Caco-2 (cell line): ENCODE measurements at regions not wholly inside any gene's neighbourhood (a gene's known extent, or its start where the extent isn't known, plus 50 kb on each side); places are given as distances from the start of the nearest gene placed in this dataset.

Experiments
- BruUV-seq: library from RNA; stranded (reverse); fragments of 400-500 nt; replicated peaks from 2 replicates; lab custom pipeline; 2021; lab: Mats Ljungman, UMichigan
- CTCF ChIA-PET: fragments of 300-600 bp; sonication (Branson Sonifier 250); formaldehyde crosslinking; loops from one replicate; lab custom pipeline; 2022; ENCODE audit warnings: antibody characterized with exemption; lab: Charles Lee
- POLR2A ChIA-PET: fragments of 300-600 bp; sonication (Branson Sonifier 250); formaldehyde crosslinking; loops from one replicate; lab custom pipeline; 2022; ENCODE audit warnings: antibody characterized with exemption; lab: Charles Lee
- DNase-seq, 2 experiments: peaks; one replicate each; pipeline versions ENCODE4 v3.0.0 to v3.0.0-alpha.2; 2020 to 2022
- H3K27me3 ChIP-seq: replicated peaks from 2 replicates; pipeline ENCODE4 v1.6.0; 2011; ENCODE audit warnings: low read length; ENCODE audit not compliant: control insufficient read depth, insufficient read depth
- H3K36me3 ChIP-seq: 2 replicates; pipeline ENCODE4 v1.5.1; 2011; ENCODE audit warnings: low read length; ENCODE audit not compliant: control insufficient read depth, insufficient read depth
- H3K4me1 ChIP-seq: fragments of 250-450 bp; sonication (Bioruptor Pico); 2 replicates; pipeline ENCODE4 v1.5.1; 2020; ENCODE audit warnings: mild to moderate bottlenecking
- H3K4me3 ChIP-seq: 2 replicates; pipeline ENCODE4 v1.5.1; 2011; ENCODE audit warnings: low read depth, mild to moderate bottlenecking, control low read depth, low read length
- H3K9me3 ChIP-seq: fragments of 250-450 bp; sonication (Bioruptor Pico); 2 replicates; pipeline ENCODE4 v1.5.1; 2020; ENCODE audit warnings: mild to moderate bottlenecking, moderate library complexity
- H3K27ac Mint-ChIP-seq: one replicate; pipeline ENCODE4 v1.8.0; 2022; ENCODE audit warnings: mixed read lengths; ENCODE audit not compliant: unreplicated experiment
- H3K27me3 Mint-ChIP-seq: one replicate; pipeline ENCODE4 v1.8.0; 2022; ENCODE audit warnings: mixed read lengths; ENCODE audit not compliant: insufficient read depth, unreplicated experiment
- H3K36me3 Mint-ChIP-seq: one replicate; pipeline ENCODE4 v1.8.0; 2022; ENCODE audit warnings: mild to moderate bottlenecking, mixed read lengths; ENCODE audit not compliant: insufficient read depth, unreplicated experiment
- H3K4me1 Mint-ChIP-seq: one replicate; pipeline ENCODE4 v1.8.0; 2022; ENCODE audit warnings: low read depth, mixed read lengths; ENCODE audit not compliant: unreplicated experiment
- H3K4me3 Mint-ChIP-seq: one replicate; pipeline ENCODE4 v1.8.0; 2022; ENCODE audit warnings: mild to moderate bottlenecking, moderate library complexity, mixed read lengths; ENCODE audit not compliant: unreplicated experiment
- H3K9me3 Mint-ChIP-seq: one replicate; pipeline ENCODE4 v1.8.0; 2022; ENCODE audit warnings: mixed read lengths; ENCODE audit not compliant: unreplicated experiment
- intact Hi-C: fragments of 100-400 bp; cut with micrococcal nuclease; formaldehyde crosslinking; loops from one replicate; pipeline ENCODE4 v1.10.0; 2022; ENCODE audit not compliant: unreplicated experiment
- TF ChIP-seq, protein P1 (sequence below), 2 experiments: fragments of 200-600 bp in 1 of 2; IDR thresholded peaks; 1 replicate in 1 of 2; 2 replicates in 1 of 2; pipeline versions ENCODE4 v1.5.1 to v1.8.0; 2011 to 2022; ENCODE audit warnings: antibody characterized with exemption in 1 of 2, control low read depth in 1 of 2, inconsistent platforms in 1 of 2, low read depth in 1 of 2, low read length in 1 of 2, mild to moderate bottlenecking in 1 of 2, moderate library complexity in 1 of 2; ENCODE audit not compliant: insufficient read depth in 1 of 2, severe bottlenecking in 1 of 2, unreplicated experiment in 1 of 2

DNA sequence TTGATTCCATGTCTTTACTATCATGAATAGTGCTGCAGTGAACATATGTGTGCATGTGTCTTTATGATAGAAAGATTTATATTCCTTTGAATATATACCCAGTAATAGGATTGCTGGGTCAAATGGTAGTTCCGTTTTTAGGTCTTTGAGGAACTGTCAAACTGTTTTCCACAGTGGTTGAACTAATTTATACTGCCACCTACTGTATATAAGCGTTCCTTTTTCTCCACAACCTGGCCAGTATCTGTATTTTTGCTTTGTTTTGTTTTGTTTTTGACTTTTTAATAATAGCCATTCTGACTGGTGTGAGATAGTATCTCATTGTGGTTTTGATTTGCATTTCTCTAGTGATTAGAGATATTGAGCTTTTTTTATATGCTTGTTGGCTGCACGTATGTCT, 641.6 kb downstream of the SUCLG1 start:
- Histone ChIP-seq H3K9me3 (no peaks in the 10 kb centered on the region), H3K4me1 (peaks cover 7% of the 10 kb centered on the region), H3K4me3 (no peak overlapping the region), H3K36me3 (no peaks in the 10 kb centered on the region), H3K27me3 (no peaks in the 10 kb centered on the region)
- POLR2A ChIA-PET: no interaction called here
- H3K36me3 Mint-ChIP-seq: no peaks in the 10 kb centered on the region
- H3K9me3 Mint-ChIP-seq: no peaks in the 10 kb centered on the region
- intact Hi-C loops: loop anchor here (5.0 kb wide), 1 partner anchor 230 kb away; no protein-coding TSS in a partner anchor
- no peak for DNase-seq
- CTCF ChIA-PET: no interaction called here
- no TSS peak for BruUV-seq
- H3K4me3 Mint-ChIP-seq: no peak overlapping the region
- H3K4me1 Mint-ChIP-seq: peaks cover 9% of the 10 kb centered on the region
- H3K27me3 Mint-ChIP-seq: no peaks in the 10 kb centered on the region
- no peak overlapping the region for H3K27ac Mint-ChIP-seq
- TF ChIP-seq, protein P1, sequence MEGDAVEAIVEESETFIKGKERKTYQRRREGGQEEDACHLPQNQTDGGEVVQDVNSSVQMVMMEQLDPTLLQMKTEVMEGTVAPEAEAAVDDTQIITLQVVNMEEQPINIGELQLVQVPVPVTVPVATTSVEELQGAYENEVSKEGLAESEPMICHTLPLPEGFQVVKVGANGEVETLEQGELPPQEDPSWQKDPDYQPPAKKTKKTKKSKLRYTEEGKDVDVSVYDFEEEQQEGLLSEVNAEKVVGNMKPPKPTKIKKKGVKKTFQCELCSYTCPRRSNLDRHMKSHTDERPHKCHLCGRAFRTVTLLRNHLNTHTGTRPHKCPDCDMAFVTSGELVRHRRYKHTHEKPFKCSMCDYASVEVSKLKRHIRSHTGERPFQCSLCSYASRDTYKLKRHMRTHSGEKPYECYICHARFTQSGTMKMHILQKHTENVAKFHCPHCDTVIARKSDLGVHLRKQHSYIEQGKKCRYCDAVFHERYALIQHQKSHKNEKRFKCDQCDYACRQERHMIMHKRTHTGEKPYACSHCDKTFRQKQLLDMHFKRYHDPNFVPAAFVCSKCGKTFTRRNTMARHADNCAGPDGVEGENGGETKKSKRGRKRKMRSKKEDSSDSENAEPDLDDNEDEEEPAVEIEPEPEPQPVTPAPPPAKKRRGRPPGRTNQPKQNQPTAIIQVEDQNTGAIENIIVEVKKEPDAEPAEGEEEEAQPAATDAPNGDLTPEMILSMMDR (IDR thresholded peaks at IDR 0.05; ENCODE audit: insufficient read depth in 1 of 2, low read depth in 1 of 2, low read length in 1 of 2, severe bottlenecking in 1 of 2, unreplicated experiment in 1 of 2): peak in 1 of 2 experiments; percentile 9

DNA sequence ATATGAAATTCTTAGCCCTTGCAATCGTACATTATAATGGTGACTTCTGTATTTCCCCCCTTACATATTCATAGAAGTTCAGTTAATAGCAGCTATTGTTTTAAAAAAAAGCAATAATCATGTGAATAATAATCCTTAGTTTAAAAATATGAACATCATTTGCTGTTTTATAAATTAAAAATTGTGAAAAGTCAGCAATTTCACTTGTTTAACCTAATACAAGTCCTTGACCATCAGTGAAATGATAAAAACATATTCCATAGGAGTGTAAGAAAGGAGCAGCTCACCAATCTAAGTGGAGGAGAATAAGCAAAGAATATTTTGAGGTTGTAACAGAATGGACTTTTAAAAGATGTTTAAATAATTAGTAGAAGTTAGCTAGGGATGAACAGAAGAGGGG, 650.2 kb downstream of the SUCLG1 start:
- no peaks in the 10 kb centered on the region for H3K9me3 Mint-ChIP-seq
- CTCF ChIA-PET: no interaction called here
- no peak overlapping the region for H3K4me3 Mint-ChIP-seq
- BruUV-seq: no TSS peak
- Histone ChIP-seq H3K9me3 (no peaks in the 10 kb centered on the region), H3K27me3 (no peaks in the 10 kb centered on the region), H3K4me1 (no peaks in the 10 kb centered on the region), H3K36me3 (no peaks in the 10 kb centered on the region), H3K4me3 (no peak overlapping the region)
- no peak overlapping the region for H3K27ac Mint-ChIP-seq
- TF ChIP-seq, protein P1 (IDR thresholded peaks at IDR 0.05; ENCODE audit: insufficient read depth in 1 of 2, low read depth in 1 of 2, low read length in 1 of 2, severe bottlenecking in 1 of 2, unreplicated experiment in 1 of 2): no peak
- H3K36me3 Mint-ChIP-seq: no peaks in the 10 kb centered on the region
- H3K4me1 Mint-ChIP-seq: no peaks in the 10 kb centered on the region
- DNase-seq: no peak
- POLR2A ChIA-PET: no interaction called here
- no peaks in the 10 kb centered on the region for H3K27me3 Mint-ChIP-seq
- intact Hi-C loops: no loop called here

DNA sequence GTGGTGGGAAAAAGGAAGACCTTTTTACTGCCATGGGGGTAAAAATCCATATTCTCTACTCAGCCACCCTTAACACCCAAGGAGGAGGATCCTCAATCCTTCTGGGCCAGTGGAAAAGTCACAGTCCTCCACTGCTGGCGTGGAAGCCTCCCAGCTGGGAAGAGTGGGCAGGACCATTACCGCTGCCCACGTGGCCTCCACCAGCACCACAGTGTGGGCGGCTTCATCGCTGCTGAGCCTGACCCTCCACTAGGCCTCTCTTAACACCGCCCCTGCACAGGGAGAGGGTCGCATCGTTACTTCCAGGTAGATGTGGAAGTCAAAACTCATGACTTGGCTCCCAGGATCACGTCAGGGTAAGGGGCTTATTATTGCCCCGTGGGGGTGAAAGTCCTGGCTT, 656.5 kb downstream of the SUCLG1 start:
- Mint-ChIP-seq H3K9me3 (no peaks in the 10 kb centered on the region), H3K4me3 (no peak overlapping the region), H3K4me1 (no peaks in the 10 kb centered on the region), H3K27me3 (no peaks in the 10 kb centered on the region), H3K36me3 (no peaks in the 10 kb centered on the region), H3K27ac (no peak overlapping the region)
- CTCF ChIA-PET: no interaction called here
- no TSS peak for BruUV-seq
- H3K36me3 ChIP-seq: no peaks in the 10 kb centered on the region
- POLR2A ChIA-PET: no interaction called here
- intact Hi-C loops: no loop called here
- DNase-seq: no peak
- no peak overlapping the region for H3K4me3 ChIP-seq
- no peaks in the 10 kb centered on the region for H3K9me3 ChIP-seq
- TF ChIP-seq, protein P1 (IDR thresholded peaks at IDR 0.05; ENCODE audit: insufficient read depth in 1 of 2, low read depth in 1 of 2, low read length in 1 of 2, severe bottlenecking in 1 of 2, unreplicated experiment in 1 of 2): no peak
- no peaks in the 10 kb centered on the region for H3K4me1 ChIP-seq
- no peaks in the 10 kb centered on the region for H3K27me3 ChIP-seq
